Stimulated activated CD4-positive, alpha-beta T cell treated with anti-CD3 and anti-CD28 coated beads, Interleukin-1b, Interleukin-23, amount 100 ng/mL, for 4 hours (primary cell): ENCODE measurements at regions not wholly inside any gene's neighbourhood (a gene's known extent, or its start where the extent isn't known, plus 50 kb on each side); places are given as distances from the start of the nearest gene placed in this dataset.

ENCODE experiments used
- DNase-seq, 2 donors: peaks; one replicate each; pipeline ENCODE4 v3.0.0-alpha.2; 2020; ENCODE audit warnings: low read depth in 2 of 2

DNA sequence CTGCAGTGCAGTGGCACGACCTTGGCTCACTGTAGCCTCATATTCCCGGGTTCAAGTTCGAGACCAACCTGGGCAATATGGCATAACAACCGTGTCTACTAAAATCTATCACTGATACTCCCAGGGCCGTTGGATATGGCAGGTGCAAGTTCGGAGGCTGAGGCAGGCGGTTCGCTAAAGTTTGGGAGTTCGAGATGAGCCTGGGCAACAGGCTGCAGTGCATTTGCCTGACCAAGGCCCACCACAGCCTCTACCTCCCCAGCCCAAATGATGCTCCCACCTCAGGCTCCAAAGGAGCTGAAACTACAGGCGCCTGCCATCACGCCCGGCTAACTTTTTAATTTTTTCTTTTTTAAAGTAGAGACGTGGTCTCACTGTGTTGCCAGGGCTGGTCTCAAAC is 177.1 kb upstream of the ALG10B start:
- DNase-seq = no peak

DNA sequence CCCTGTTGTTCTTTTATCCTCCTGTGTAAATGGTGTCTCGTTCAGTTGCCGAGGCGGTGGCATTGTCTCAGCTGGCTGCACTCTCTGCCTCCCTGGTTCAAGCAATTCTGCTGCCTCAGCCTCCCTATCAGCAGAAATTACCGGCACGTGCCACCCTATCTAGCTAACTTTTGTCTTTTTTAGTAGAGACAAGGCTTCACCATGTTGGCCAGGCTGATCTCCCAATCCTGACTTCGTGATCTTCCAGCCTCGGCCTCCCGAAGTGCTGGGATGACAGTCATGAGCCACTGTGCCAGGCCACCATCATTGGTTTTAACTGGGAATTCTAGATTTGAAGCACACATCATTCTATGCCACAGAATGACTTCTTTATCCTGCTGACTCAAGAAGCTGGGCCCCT is 175.3 kb upstream of the ALG10B start:
- no peak for DNase-seq

DNA sequence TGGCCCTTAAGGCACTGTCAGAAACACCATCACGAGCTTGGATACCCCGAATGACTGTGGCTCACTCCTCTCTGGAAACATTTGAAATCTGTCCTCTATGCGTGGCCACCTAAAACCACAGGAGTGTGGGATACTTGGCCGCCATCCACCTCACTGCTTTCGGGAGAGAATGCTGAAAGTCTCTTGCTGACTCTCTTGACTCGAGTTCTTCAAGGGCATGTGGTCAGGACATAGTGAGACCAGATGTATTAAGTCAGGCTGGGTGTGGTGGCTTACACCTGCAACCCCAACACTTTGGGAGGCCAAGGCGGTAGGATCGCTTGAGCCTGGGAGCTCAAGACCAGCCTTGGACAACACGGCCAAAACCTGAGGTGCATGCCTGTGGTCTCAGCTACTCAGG is 174.7 kb upstream of the ALG10B start:
- no peak for DNase-seq

- no peak for DNase-seq
These were observed 173.6 kb upstream of the ALG10B start for GRCh38 chr12:38142974-38143373.

DNA sequence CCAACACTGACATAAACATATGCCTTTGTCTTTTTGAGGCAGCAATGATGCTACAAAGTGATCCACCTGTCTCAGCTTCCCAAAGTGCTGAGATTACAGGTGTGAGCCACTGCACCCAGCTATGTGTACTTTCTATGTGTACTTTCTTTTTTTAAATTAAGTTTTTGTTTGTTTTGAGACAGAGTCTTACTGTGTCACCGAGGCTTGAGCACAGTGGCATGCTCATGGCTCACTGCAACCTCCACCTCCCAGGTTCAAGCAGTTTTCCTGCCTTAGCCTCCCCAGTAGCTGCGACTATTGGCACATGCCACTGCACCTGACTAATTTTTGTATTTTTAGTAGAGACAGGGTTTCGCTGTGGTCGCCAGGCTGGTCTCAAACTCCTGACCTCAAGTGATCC is 172.5 kb upstream of the ALG10B start:
- DNase-seq = no peak

GRCh38 chr12:38144601-38145436 is 171.8 kb upstream of the ALG10B start:
- no peak for DNase-seq

- no peak for DNase-seq
These were observed 167.0 kb upstream of the ALG10B start for GRCh38 chr12:38149395-38150073.

DNA sequence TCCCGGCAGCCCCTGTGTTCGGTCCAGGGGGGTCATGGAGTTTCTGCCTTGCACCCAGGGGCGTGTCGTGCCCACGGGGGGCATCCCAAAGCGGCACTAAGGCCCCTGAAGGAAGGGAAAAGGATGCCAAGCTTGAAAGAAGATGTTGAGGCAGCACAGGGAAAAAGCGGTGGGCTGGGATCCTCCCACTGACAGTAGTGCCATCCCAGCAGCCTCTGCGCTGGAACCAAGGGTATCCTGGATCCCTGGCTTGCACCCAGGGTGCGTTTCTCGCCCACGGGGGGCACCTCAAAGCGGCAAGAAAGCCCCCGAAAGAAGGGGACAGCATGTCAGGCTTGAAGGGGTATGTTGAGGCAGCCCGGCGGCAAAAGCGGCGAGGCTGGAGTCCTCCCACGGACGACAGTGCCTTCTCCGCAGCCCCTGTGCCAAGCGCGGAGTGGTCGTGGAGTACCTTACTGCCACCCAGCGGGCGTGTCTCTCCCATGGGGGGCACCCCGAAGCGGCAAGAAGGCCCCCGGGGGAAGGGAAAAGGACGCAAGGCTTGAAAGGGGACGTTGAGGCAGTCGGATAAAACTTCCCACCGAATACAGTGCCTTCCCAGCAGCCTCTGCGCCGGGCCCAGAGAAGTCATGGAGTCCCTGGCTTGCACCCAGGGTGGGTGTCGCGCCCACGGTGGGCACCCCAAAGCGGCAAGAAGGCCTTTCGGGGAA is 164.4 kb upstream of the ALG10B start:
- DNase-seq = no peak

DNA sequence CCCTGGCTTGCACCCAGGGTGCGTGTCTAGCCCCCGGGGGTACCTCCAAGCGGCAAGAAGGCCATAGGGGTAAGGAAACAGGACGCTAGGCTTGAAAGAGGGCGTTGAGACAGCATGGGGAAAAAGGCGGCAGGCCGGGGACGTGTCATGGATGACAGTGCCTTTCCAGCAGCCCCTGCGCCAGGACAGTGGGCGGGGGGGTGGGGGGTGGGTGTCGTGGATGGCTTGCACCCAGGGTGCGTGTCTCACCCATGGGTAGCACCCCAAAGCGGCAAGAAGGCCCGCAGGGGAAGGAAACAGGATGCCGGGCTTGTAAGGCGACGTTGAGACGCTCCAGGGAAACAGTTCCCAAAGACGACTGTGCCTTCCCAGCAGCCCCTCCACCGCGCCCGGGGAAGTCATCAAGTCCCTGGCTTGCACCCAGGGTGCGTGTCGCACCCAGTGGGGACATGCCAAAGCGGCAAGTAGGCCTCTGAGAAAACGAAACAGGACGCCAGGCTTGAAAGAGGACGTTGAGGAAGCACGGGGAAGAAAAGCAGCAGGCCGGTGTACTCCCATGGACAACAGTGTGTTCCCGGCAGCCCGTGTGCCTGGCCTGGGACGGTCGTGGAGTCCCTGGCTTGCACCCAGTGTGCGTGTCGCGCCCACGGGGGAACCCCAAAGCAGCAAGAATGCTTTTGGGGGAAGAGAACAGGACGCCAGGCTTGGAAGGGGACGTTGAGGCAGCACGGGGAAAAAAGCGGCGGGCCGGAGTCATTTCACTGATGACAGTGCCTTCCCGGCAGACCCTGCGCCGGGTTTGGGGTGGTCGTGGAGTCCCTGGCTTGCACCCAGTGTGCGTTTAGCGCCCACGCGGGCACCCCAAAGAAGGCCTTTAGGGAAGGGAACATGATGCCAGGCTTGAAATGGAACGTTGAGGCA is 163.5 kb upstream of the ALG10B start:
- DNase-seq = no peak

GRCh38 chr12:38153737-38154061 is 162.9 kb upstream of the ALG10B start:
- DNase-seq = no peak

DNA sequence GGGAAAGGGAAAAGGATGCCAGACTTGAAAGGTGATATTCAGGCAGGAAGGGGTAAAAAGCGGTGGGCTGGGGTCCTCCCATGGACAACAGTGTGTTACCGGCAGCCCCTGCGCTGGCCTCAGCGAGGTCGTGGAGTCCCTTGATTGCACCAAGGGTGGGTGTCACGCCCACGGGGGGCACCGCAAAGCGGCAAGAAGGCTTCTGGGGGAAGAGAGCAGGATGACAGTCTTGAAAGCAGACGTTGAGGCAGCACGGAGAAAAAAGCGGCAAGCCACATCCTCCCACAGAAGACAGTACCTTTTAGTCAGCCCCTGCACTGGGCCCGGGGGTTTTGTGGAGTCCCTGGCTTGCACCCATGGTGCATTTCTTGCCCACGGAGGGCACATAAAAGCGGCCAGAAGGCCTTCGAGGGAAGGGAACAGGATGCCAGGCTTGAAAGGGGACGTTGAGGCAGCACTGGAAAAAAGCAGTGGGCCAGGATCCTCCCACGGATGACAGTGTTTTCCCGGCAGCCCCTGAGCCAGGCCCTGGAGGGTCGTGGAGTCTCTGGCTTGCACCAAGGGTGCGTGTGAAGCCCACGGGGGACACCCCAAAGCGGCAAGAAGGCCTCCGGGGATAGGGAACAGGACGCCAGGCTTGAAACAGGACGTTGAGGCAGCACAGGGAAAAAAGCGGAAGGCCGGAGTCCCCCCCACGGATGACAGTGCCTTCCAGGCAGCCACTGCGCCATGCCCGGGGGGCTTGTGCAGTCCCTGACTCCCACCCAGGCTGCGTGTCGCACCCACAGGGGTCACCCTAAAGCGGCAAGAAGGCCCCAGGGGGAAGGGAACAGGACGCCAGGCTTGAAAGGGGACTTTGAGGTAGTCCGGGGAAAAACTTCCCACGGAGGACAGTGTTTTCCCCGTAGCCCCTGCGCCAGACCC is 162.2 kb upstream of the ALG10B start:
- no peak for DNase-seq

GRCh38 chr12:38155020-38155395 is 161.6 kb upstream of the ALG10B start:
- no peak for DNase-seq

DNA sequence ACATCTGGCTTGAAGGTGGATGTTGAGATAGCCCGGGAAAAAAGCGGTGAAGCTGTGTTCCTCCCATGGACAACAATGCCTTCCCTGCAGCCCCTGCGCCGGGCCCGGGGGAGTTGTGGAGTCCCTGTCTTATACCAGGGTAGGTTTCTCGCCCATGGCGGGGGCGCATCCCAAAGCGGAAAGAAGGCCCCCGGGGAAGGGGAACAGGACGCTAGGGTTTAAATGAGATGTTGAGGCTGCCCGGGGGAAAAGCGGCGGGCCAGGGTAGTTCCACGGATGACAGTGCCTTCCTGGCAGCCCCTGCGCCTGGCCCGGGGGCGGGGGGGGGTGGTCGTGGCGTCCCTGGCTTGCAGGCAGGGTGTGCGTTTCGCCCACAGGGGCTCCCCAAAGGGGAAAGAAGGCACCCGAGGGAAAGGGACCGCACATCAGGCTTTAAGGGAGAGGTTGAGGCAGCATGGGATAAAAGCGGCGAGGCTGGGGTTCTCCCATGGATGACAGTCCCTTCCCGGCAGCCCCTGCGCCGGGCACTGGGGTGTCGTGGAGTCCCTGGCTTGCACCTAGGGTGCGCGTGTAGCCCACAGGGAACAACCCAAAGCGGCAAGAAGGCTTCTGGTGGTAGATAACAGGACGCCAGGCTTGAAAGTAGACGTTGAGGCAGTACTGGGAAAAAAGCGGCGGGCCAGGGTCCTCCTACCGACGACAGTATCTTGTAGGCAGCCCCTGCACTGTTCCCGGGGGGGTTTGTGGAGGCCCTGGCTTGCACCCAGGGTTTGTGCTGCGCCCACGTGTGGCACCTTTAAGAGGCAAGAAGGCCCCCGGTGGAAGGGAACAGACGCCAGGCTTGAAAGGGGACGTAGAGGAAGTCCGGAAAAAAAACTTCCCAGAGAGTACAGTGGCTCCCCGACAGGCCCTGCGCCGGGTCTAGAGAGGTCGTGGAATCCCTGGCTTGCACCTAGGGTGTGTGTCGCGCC is 160.8 kb upstream of the ALG10B start:
- no peak for DNase-seq

GRCh38 chr12:38156497-38157245 is 159.9 kb upstream of the ALG10B start:
- no peak for DNase-seq

- no peak for DNase-seq
These were observed 159.2 kb upstream of the ALG10B start for GRCh38 chr12:38157274-38157932.

DNA sequence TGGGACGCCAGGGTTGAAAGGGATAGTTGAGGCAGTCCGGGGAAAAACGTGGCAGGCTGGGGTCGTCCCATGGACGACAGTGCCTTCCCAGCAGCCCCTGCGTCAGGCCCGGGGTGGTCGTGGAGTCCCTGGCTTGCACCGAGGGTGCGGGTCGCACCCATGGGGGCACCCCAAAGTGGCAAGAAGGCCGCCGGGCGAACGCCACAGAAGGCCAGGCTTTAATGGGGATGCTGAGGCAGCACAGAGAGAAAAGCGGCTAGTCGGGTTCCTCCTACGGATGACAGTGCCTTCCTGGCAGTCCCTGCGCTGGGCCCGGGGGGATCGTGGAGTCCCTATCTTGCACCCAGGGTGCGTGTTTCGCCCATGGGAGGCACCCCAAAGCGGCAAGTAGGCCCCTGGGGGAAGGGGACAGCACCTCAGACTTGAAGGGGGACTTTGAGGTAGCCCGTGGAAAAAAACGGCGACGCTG is 158.6 kb upstream of the ALG10B start:
- DNase-seq = no peak

GRCh38 chr12:38158428-38159091 is 158.0 kb upstream of the ALG10B start:
- DNase-seq = no peak
